Bone marrow (tissue), 2 donors: ENCODE measurements at regions not wholly inside any gene's neighbourhood (a gene's known extent, or its start where the extent isn't known, plus 50 kb on each side); places are given as distances from the start of the nearest gene placed in this dataset.
"Not testable (repeated sequence)": the region's sequence is repeated elsewhere in the genome, so short reads cannot be mapped to it uniquely, and the experiment has no call there.

ENCODE experiments used
- DNase-seq, 2 donors: peaks; one replicate each; lab custom pipeline; 2025; lab: John Stamatoyannopoulos, UW

GRCh38 chrX:22800360-22800759 is 199.4 kb upstream of the DDX53 start:
- peak in 1 of 2 donors; percentile 37 for DNase-seq

- no peak for DNase-seq
These were observed 199.0 kb upstream of the DDX53 start for GRCh38 chrX:22800806-22801205.

GRCh38 chrX:22803353-22803752 is 196.4 kb upstream of the DDX53 start:
- no peak for DNase-seq

- no peak for DNase-seq
These were observed 188.9 kb upstream of the DDX53 start for GRCh38 chrX:22810876-22811275.

GRCh38 chrX:22818061-22818460 is 181.7 kb upstream of the DDX53 start:
- no peak for DNase-seq

GRCh38 chrX:22855693-22856092 is 144.1 kb upstream of the DDX53 start:
- DNase-seq = no peak

- no peak for DNase-seq
These were observed 140.1 kb upstream of the DDX53 start for GRCh38 chrX:22859642-22860041.

GRCh38 chrX:22866801-22867200 is 133.0 kb upstream of the DDX53 start:
- DNase-seq = not testable (repeated sequence)

- DNase-seq = no peak
These were observed 117.2 kb upstream of the DDX53 start for GRCh38 chrX:22882543-22882942.

- no peak for DNase-seq
These were observed 109.9 kb upstream of the DDX53 start for GRCh38 chrX:22889819-22890218.

- no peak for DNase-seq
These were observed 87.1 kb upstream of the DDX53 start for GRCh38 chrX:22912616-22913015.

GRCh38 chrX:22922961-22923360 is 76.8 kb upstream of the DDX53 start:
- DNase-seq = peak in 1 of 2 donors; percentile 29

GRCh38 chrX:22934640-22935039 is 65.1 kb upstream of the DDX53 start:
- DNase-seq = no peak

- no peak for DNase-seq
These were observed 54.8 kb upstream of the DDX53 start for GRCh38 chrX:22944945-22945344.
